GM23338 (cell line): ENCODE measurements at regions not wholly inside any gene's neighbourhood (a gene's known extent, or its start where the extent isn't known, plus 50 kb on each side); places are given as distances from the start of the nearest gene placed in this dataset.

ENCODE experiments used
- ATAC-seq: fragments of 200-7000 bp; cut with Tn5 transposase; 3 replicates; pipeline ENCODE4 v1.9.1; 2020
- DNase-seq: peaks from one replicate; pipeline ENCODE4 v3.0.0-alpha.2; 2015; ENCODE audit warnings: low spot score
- H2AFZ ChIP-seq: fragments of 200-600 bp; sonication (generic); 2 replicates; pipeline ENCODE4 v1.8.0; 2016; ENCODE audit warnings: antibody characterized with exemption, mild to moderate bottlenecking, moderate library complexity
- H3F3A ChIP-seq: fragments of 200-600 bp; sonication (generic); replicated peaks from 2 replicates; pipeline ENCODE4 v1.8.0; 2017; ENCODE audit warnings: antibody characterized with exemption, mixed run types, low read depth
- H3K27ac ChIP-seq: fragments of 200-600 bp; sonication (generic); 2 replicates; pipeline ENCODE4 v1.6.1; 2016; ENCODE audit warnings: low read depth
- H3K27me3 ChIP-seq: fragments of 200-600 bp; sonication (generic); 2 replicates; pipeline ENCODE4 v1.8.0; 2016; ENCODE audit warnings: mild to moderate bottlenecking, mixed run types, moderate library complexity; ENCODE audit not compliant: insufficient read depth
- H3K36me3 ChIP-seq: fragments of 200-600 bp; sonication (generic); 2 replicates; pipeline ENCODE4 v1.8.0; 2016; ENCODE audit warnings: mild to moderate bottlenecking; ENCODE audit not compliant: insufficient read depth
- H3K4me1 ChIP-seq: fragments of 200-600 bp; sonication (generic); 2 replicates; pipeline ENCODE4 v1.8.0; 2016; ENCODE audit warnings: mild to moderate bottlenecking, moderate library complexity; ENCODE audit not compliant: insufficient read depth
- H3K4me2 ChIP-seq: fragments of 200-600 bp; sonication (generic); 2 replicates; pipeline ENCODE4 v1.7.1; 2017; ENCODE audit warnings: mixed run types
- H3K4me3 ChIP-seq: fragments of 200-600 bp; sonication (generic); 2 replicates; pipeline ENCODE4 v1.6.1; 2016; ENCODE audit warnings: mixed run types
- H3K79me2 ChIP-seq: fragments of 200-600 bp; sonication (generic); replicated peaks from 2 replicates; pipeline ENCODE4 v1.8.0; 2017; ENCODE audit warnings: mild to moderate bottlenecking; ENCODE audit not compliant: insufficient read depth
- H3K9me2 ChIP-seq: fragments of 200-600 bp; sonication (generic); 2 replicates; pipeline ENCODE4 v1.8.0; 2017; ENCODE audit not compliant: insufficient read depth
- H4K20me1 ChIP-seq: fragments of 200-600 bp; sonication (generic); replicated peaks from 2 replicates; pipeline ENCODE4 v1.8.0; 2017; ENCODE audit warnings: mild to moderate bottlenecking; ENCODE audit not compliant: insufficient read depth
- H3K27ac Mint-ChIP-seq: 2 replicates; pipeline ENCODE4 v1.8.0; 2020; ENCODE audit warnings: inconsistent platforms, mild to moderate bottlenecking, moderate library complexity, mixed read lengths
- H3K27me3 Mint-ChIP-seq: 3 replicates; pipeline ENCODE4 v1.8.0; 2022; ENCODE audit warnings: low read depth, mild to moderate bottlenecking, moderate library complexity, mixed read lengths, inconsistent platforms; ENCODE audit not compliant: insufficient read depth, poor library complexity
- H3K36me3 Mint-ChIP-seq: 3 replicates; pipeline ENCODE4 v1.8.0; 2021; ENCODE audit warnings: low read depth, mild to moderate bottlenecking, inconsistent platforms, moderate library complexity, mixed read lengths
- H3K4me1 Mint-ChIP-seq: 3 replicates; pipeline ENCODE4 v1.8.0; 2020; ENCODE audit warnings: mild to moderate bottlenecking, inconsistent platforms, mixed read lengths
- H3K4me3 Mint-ChIP-seq: 3 replicates; pipeline ENCODE4 v1.8.0; 2021; ENCODE audit warnings: moderate library complexity, mild to moderate bottlenecking, inconsistent platforms, mixed read lengths
- H3K9me3 Mint-ChIP-seq: 3 replicates; pipeline ENCODE4 v1.8.0; 2020; ENCODE audit warnings: moderate library complexity, mild to moderate bottlenecking, inconsistent platforms, mixed read lengths
- CREB1 ChIP-seq: fragments of 250-450 bp; sonication (Bioruptor Pico); IDR thresholded peaks from 2 replicates; pipeline ENCODE4 v1.5.0; 2020; ENCODE audit warnings: low read depth, mild to moderate bottlenecking, moderate library complexity
- ETS1 ChIP-seq: IDR thresholded peaks from 2 replicates; pipeline ENCODE4 v1.6.1; 2016; ENCODE audit warnings: antibody characterized with exemption
- EZH2phosphoT487 ChIP-seq: fragments of 200-600 bp; sonication (generic); IDR thresholded peaks from one replicate; pipeline ENCODE4 v1.8.1; 2018; ENCODE audit warnings: antibody characterized with exemption; ENCODE audit not compliant: unreplicated experiment
- JUNB ChIP-seq: IDR thresholded peaks from one replicate; pipeline ENCODE4 v1.6.1; 2016; ENCODE audit warnings: antibody characterized with exemption; ENCODE audit not compliant: unreplicated experiment
- NANOG ChIP-seq: IDR thresholded peaks from 2 replicates; pipeline ENCODE4 v1.6.1; 2016; ENCODE audit warnings: antibody characterized with exemption, borderline replicate concordance
- POLR2AphosphoS5 ChIP-seq: IDR thresholded peaks from 2 replicates; pipeline ENCODE4 v1.6.1; 2016; ENCODE audit warnings: antibody characterized with exemption, low read depth
- REST ChIP-seq: IDR thresholded peaks from one replicate; pipeline ENCODE4 v1.6.1; 2018; ENCODE audit warnings: antibody characterized with exemption; ENCODE audit not compliant: unreplicated experiment
- STAT1 ChIP-seq: IDR thresholded peaks from one replicate; pipeline ENCODE4 v1.6.1; 2016; ENCODE audit warnings: antibody characterized with exemption; ENCODE audit not compliant: unreplicated experiment
- ZNF114 ChIP-seq: fragments of 250-450 bp; sonication (Bioruptor Pico); IDR thresholded peaks from 2 replicates; pipeline ENCODE4 v1.5.0; 2020; ENCODE audit warnings: mild to moderate bottlenecking, moderate library complexity
- ZNF331 ChIP-seq: fragments of 250-450 bp; sonication (Bioruptor Pico); IDR thresholded peaks from 2 replicates; pipeline ENCODE4 v1.5.0; 2020; ENCODE audit warnings: low read depth, mild to moderate bottlenecking, moderate library complexity
- ZNF462 ChIP-seq: fragments of 250-450 bp; sonication (Bioruptor Pico); IDR thresholded peaks from 2 replicates; pipeline ENCODE4 v1.5.0; 2020; ENCODE audit warnings: mild to moderate bottlenecking, moderate library complexity

- no peak for ATAC-seq
- no peak for TF ChIP-seq ETS1
- no peak for TF ChIP-seq STAT1
- TF ChIP-seq ZNF462 = no peak
- no peak for TF ChIP-seq CREB1 (CRISPR knock-in tag)
- TF ChIP-seq EZH2phosphoT487 = no peak
- no peak for TF ChIP-seq NANOG
- TF ChIP-seq JUNB = no peak
- no peak for TF ChIP-seq ZNF114 (CRISPR knock-in tag)
- no peak for TF ChIP-seq ZNF331 (CRISPR knock-in tag)
- no peak for TF ChIP-seq POLR2AphosphoS5
- TF ChIP-seq REST = no peak
- Histone ChIP-seq H4K20me1 (no peaks in the 10 kb centered on the region), H3K4me2 (no peak overlapping the region), H3F3A (no peaks in the 10 kb centered on the region), H3K9me2 (peaks cover 8% of the 10 kb centered on the region; the same call in 1 of the 2 replicates), H3K79me2 (no peaks in the 10 kb centered on the region), H3K36me3 (no peaks in the 10 kb centered on the region), H3K4me3 (no peak overlapping the region), H3K27ac (no peak overlapping the region), H2AFZ (no peak overlapping the region), H3K27me3 (no peaks in the 10 kb centered on the region), H3K4me1 (no peaks in the 10 kb centered on the region)
- Mint-ChIP-seq H3K4me1 (no peaks in the 10 kb centered on the region; the same call in 1 of the 3 replicates), H3K27ac (no peak overlapping the region), H3K36me3 (no peaks in the 10 kb centered on the region), H3K4me3 (no peak overlapping the region), H3K9me3 (no peaks in the 10 kb centered on the region), H3K27me3 (no peaks in the 10 kb centered on the region)
- DNase-seq = no peak
Measured at GRCh38 chr3:160135851-160136250, 89.4 kb upstream of the C3orf80 start.
